ENCODE measurements at regions not wholly inside any gene's neighbourhood (a gene's known extent, or its start where the extent isn't known, plus 50 kb on each side); places are given as distances from the start of the nearest gene placed in this dataset.
"Not testable (repeated sequence)": the region's sequence is repeated elsewhere in the genome, so short reads cannot be mapped to it uniquely, and the experiment has no call there.

DNA sequence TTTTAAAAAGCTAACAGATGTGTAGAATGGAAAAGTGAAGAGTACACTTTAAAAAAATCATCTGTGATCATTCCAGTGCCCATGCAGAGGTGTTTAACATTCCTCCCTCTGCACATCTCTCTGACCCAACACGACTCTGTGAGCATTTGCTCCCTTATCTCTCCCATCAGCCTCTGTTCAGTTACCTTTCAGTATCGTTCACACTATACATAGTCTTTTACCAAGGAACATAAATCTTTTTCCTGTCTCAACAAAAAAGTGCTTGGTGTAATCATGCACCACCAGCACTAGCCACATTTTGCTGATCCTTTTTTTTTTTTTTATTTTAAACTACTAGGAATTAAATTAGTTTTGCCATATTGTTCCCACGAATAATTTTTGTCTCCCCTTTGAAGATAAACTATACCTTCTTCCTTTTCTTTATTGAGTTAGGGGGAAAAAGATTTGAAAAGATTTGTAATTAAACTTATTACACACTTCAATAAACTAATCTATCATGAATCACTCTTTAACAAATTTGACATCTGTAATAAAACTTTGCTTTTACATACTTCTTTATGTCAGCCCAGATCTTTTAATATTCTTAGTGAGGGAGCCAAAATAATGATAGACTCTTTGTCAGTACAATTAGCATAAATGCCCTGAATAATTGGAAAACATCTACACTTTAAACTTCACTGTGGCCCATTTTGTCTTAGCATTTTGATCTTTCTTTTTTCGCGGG is 489.8 kb upstream of the FANCL start:
- DNase-seq (ENCODE audit: low read depth in 2 of 2) = no peak

DNA sequence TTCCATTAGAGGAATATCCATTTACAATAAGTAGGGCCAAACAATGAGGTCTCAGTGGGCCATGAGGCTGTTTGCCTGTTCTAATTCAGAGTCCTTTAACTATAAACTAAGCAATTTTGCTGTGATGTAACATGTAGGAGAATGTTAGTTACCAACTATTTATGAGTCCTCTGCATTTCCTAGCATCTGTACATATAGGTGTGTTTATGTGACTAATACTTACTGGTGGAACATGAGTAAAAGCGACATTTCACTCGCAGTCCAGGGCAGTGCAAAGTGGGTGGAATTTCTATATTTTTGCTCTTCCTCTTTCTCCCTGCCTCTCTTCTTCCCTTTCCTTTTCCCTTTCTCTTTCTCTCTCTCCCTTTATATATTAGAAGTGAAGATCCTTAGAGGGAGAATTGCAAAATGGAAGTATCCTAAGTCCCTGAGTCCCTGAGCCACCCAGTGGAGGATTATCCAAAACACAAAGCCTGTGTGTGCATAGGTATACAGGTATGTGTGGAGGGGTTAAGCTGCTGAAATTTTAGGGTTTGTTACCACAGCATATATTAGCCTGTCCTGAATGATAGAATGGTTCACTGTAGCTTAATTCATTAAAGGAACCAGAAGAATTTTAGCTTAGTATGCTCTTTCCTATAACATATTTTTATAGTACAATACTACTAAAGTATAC is 487.0 kb upstream of the FANCL start:
- no peak for DNase-seq (ENCODE audit: low read depth in 2 of 2)

DNA sequence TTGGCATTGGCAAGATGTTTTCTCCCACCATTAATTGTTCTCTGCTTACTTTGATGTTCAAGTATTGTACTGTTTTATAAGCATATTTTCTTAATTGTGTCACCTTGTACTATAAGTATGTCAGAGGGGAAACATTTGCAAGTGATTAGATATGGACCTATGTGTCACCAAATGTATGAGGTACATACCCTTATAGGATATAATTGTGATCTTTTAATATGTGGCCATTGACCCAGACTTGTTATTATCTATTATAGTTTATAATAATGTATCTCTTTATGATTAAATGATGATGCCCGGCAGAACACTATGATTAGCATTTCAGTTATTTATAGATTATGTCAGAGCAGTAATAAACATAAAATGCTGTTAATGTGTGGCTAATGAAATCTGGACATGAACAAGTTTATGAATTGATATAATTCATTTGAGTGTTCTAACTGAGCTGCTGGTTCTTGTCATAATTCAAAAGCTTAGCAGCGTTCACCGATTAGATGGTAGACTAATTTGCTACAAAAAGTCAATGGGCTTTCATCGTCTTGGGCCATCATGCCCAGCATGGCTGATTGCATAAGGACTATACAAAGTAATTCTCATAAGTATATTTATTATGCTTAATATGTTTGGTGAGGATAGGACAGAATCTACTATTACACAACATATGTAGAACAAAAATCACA is 480.9 kb upstream of the FANCL start:
- no peak for DNase-seq (ENCODE audit: low read depth in 2 of 2)

DNA sequence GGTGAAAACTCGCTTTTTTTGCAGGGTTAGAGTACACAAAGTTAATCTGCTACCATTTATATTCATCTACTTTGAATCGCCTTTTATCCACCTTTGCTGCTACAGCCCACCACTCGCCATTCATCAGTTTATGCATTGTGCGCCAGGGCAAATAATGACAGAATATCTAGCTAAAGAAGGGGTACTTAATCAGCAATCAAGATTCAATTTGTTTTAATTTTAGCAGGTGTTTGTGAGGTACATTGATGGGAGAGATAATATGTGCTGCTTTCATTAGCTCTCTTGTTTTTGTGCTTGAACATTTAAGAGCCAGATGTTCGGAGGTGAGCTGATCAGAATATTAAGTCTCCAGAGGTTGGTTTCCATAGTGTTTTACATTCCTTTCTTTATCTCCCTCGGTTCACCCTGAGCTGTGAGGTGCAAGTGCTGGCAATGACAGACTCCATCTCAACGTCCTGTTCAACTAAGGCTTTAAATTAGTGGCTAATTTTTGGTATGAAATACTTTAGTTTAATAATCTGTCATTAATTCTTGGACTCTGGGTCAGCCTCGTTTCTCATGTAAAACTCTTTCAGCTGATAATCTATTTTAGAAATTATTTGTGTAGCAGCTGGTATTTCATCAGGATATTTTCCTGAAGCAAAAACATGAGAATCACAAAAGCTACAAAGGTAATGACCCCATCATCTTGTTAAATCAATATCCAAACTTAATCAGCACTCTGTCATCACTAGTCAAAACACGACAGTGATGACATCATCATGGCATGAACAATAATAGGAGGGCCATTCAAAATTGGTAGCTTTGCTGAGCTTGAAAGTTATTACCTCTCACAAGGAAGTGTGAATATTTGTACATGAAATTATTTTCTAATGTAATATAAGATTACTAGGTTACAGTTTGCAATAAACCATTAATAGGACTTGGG is 479.9 kb upstream of the FANCL start:
- DNase-seq (ENCODE audit: low read depth in 2 of 2) = no peak

DNA sequence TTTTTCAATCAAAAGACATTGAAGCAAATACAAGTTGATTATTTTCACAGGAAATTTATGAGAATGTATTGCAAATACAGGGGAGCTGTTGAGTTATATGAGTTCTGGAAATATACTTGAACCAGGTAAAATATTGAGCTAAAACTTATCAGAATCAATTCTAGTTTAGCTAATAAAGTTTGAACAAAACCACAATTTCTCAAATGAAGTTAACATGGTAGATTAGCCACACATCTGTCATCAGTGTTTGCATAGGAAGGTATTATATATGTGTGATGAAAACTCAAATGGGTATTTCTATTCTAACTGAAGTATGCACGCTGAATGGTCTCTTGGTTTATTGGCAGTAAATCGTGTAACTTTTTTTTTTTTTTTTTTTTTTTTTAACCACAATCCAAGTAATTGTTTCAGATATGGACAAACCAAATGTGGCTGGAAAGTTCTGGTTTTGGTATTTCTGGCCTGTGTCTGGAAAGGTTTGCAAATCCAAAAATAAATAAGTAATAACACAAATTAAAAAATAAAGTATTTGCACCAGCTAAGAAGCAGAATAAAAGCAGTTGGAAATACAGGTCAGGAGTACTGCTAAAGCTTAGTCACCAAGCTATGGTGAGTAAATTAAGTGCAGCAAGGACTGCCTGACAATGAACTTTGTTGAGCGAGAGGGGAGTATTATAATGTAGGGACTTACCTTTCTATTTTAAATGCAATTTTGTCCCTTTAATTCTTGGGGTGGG is 479.1 kb upstream of the FANCL start:
- no peak for DNase-seq (ENCODE audit: low read depth in 2 of 2)

DNA sequence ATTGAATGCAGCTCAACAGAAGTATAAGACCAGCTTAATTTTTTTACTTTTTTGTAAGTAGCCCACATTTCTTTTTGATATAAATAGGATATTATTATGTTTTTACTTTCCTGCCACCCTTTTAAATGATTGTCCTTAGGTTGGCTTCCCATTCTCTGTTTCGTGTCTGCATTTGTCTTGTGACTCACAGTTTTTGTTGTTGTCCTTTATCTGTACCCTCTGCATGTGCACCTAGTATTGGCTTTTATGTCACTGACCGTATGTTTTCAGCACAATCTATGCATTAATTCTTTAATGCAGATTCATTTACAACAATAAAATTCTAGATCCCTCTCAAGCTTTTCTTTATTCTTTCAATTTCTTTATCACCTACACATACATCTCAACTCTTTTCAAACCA is 474.2 kb upstream of the FANCL start:
- DNase-seq (ENCODE audit: low read depth in 2 of 2) = no peak

DNA sequence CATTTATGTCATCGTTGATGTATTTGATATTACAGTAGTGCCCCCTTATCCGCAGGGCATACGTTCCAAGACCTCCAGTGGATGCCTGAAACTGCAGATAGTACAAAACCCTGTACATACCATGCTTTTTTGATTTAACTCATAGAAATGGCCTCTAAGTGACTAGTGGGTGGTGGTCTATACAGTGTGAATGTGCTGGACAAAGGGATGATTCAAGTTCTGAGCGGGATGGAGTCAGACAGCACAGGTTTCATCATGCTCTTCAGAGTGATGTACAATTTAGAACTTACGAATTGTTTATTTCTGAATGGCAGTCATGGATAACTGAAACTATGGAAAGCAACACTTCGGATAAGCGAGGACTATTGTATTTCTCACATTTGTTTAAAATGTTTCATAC is 473.1 kb upstream of the FANCL start:
- DNase-seq (ENCODE audit: low read depth in 2 of 2) = no peak

DNA sequence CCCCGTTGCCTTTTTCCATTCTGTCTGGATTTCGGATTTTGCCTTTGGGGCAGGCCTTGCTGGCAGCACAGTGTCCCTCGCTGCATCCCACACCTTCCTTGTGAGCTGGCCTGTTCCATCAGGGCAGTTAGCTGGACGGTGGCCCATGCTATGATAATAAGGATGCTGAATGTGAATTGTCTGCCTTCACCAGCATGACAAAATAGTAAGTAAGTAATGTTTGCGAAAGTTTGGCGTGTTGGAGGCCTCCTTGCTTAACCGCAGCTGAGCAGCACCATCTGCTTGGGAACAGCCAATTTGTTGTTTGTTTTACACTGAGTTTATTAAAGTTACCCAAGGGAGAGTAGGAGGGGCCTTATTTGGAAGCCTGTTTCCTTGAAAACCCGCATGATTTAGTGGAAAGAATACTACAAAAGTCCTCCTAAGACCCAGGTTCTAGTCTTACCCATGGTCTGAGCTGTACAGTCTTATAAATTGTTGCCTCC is 469.7 kb upstream of the FANCL start:
- DNase-seq (ENCODE audit: low read depth in 2 of 2) = no peak

DNA sequence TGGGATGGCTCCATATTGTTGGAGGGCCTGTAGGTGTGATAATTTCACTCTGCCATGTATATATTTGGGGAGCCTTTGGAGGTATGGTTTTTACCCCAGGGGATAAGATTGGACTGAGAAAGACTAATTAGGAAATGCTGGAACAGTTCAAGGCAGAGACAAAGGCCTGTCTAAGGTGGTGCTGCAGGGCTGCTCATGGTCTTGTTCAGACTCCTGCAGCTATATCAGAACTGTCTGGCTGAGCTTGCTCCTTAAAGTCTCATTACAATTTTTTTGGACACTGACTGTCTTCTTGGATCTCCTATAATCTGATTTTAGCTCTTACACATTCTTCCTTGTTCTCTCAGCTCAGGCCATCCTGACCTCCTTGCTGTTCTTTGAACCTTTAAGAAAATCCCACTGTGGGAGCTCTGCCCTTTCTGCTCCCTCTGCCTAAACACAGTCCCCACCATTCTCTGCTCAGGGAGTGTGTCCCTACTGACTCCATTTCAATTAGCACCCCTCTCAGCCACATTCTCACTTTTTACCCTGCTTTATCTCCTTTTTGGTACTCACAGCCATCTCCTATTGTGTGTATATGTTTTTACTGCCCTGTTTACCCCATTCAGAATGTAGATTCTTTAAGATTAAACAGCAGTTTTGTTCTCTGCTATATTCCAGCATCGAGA is 468.7 kb upstream of the FANCL start:
- DNase-seq (ENCODE audit: low read depth in 2 of 2) = no peak

DNA sequence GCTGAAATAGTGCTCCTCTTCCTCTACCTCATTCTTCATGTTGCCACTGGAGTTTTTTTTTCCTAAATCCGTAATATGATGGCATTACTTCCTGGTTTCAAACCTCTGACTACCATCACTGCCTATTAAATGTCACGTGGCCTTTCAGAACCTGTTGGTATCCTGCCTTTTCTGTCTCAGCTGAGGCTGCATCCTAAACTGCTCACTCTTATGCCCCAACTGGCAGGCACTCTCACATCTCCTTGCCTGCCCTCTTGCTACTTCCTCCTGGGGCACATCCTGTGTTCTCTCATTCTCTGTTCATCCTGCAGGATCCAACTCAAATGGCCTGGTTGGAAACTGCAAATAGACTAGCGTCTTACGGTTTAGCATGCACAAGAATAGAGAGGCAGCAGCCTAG is 468.1 kb upstream of the FANCL start:
- no peak for DNase-seq (ENCODE audit: low read depth in 2 of 2)

DNA sequence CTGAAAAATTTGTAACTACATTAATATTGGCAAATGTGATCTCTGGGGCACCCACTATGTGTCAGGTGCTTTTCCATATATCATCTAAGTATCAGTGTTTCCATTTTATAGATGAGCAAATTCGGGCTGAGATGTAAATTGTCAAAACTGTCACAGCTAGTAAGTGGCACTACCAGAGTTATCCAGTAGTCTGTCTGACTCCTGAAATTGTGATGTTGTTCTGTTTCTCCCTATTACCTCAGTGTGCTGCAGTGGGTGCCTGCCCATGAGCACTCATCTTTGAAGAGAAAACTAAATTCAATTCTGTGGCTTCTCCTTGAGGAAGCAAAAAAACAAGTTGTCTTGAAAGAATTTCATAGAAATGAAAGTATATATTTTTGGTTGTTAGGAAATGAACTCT is 467.4 kb upstream of the FANCL start:
- no peak for DNase-seq (ENCODE audit: low read depth in 2 of 2)

DNA sequence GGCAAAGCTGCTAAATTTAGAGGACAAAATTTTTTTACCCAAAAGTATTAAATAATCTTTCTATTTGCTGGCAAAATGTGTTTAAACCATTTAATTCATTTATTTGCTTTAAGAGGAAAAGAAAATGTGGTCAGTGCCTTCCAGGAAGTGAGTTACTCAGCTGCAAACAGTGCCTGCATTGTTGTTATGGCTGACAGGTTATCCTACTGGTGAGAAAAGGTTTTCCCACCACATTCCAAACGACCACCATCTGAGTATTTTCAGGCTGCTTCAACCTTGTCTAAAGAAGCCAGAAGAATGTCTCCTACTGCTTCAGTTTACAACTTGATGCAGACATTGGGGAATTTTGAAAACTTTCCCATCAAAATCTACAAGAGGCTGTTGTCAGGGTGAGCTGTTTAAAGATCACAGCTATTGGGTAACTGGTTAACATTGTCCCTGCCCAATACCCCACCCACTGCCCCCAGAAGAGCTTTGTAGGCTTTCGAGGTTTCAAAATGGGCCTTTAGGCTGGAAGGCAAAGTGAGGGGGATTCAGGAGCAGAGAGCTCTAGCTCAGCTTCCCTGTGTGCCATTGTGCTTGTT is 461.3 kb upstream of the FANCL start:
- no peak for DNase-seq (ENCODE audit: low read depth in 2 of 2)

DNA sequence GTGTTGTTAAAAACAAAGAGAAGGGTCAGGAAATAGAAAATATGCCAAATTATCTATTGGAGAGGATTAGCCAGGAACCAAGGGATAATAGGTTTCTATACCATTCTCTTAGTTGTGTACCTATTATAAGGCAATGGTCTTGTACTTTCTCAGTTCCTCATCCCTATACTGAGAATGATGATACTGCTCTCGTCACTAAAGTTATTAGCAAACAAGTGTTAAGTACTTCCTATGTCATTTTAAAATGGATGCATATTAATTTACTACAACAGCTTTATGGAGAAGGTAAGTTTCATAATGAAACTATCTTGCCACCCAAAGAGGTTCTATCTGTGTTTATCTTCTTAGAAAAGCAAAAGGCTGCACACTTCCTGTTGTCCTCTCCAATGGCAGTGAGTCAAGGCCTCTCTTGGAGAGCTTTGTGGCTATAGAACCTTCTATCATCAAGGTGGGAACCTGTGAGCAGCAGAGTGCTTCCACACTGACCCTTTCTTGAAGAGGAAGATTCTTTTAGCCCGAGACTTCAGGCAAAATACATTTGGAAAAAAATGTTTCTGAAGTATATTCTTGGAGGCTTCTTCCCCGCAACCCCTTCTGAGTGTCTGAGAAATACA is 460.7 kb upstream of the FANCL start:
- DNase-seq (ENCODE audit: low read depth in 2 of 2) = no peak

DNA sequence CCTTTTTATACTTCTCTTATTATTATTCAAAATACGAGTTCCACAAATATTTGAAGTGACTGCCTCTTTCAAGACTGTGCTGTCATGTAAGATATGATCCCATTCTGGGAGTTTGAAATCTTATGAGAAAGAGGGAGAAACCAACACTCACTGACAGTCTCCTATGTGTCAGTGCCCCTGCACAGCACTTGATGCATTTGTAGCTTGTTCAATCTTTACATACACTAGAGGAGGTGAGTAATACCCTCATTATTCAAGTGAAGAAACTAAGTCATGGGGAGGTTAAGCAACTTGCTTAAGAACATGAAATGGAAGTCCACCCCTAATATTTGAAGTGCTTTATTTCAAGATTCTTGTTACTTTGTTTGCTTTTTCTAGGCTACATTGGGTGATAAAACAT is 459.5 kb upstream of the FANCL start:
- no peak for DNase-seq (ENCODE audit: low read depth in 2 of 2)

DNA sequence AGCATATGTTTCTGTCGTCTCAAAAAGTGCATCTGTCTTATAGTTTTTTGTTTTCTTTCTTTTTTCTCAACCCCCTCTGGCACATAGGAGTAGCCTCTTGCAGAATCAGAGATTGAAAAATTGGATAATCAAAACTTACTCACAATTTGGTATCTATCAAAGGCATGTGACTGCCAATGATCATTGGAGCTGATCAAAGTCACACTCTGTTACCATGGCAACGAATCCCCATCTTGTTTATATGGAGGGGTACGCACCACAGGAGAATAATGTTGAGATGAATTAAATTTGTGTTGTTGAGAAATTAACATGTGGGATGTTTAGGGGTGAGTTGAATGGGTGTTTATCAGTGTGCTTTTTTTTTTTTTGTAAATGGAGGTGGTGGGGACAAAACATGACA is 458.3 kb upstream of the FANCL start:
- no peak for DNase-seq (ENCODE audit: low read depth in 2 of 2)

DNA sequence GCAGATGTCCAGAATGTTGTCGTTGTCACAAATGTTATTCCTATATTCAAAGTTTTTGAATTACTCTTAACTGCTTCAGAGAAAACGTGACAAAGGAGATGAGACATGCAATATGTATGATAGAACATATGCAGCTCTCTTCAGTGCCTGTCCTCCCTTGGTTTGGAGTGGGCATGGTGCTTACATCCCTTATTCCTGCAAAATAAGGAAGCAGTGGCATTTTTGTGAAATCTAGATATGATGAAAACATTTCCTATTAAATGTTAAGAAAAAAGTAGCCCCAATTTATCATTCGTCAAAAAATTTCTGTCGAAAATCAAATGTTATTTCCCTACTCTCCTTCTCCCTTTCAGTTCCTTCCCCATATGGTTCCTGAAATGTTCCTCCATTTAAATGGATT is 457.5 kb upstream of the FANCL start:
- no peak for DNase-seq (ENCODE audit: low read depth in 2 of 2)

DNA sequence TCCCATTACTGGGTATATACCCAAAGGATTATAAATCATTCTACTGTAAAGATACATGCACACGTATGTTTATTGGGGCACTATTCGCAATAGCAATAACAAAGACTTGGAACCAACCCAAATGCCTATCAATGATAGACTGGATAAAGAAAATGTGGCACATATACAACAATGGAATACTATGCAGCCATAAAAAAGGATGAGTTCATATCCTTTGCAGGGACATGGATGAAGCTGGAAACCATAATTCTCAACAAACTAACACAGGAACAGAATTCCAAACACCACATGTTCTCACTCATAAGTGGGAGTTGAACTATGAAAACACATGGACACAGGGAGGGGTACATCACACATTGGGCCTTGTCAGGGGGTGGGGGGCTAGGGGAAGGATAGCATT is 453.0 kb upstream of the FANCL start:
- not testable (repeated sequence) for DNase-seq (ENCODE audit: low read depth in 2 of 2)

DNA sequence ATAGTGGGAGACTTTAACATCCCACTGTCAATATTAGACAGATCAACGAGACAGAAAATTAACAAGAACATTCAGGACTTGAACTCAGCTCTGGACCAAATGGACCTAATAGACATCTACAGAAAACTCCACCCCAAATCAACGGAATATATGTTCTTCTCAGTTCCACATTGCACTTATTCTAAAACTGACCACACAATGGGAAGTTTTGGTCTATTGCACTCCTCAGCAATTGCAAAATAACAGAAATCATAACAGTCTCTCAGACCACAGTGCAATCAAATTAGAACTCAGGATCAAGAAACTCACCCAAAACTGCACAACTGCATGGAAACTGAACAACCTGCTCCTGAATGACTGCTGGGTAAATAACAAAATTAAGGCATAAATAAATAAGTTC is 449.9 kb upstream of the FANCL start:
- not testable (repeated sequence) for DNase-seq (ENCODE audit: low read depth in 2 of 2)

DNA sequence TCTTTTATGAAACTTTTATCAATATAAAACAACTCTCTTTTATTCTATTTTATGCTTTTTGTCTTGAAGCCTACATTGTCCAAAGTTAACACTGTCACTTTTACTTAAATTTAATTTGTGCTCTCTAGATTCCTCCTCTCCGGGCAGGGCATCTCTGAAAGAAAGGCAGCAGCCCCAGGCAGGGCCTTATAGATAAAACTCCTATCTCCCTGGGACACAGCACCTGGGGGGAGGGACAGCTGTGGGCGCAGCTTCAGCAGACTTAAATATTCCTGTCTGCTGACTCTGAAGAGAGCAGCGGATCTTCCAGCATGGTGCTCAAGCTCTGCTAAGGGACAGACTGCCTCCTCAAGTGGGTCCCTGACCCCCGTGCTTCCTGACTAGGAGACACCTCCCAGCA is 447.7 kb upstream of the FANCL start:
- DNase-seq (ENCODE audit: low read depth in 2 of 2) = no peak

DNA sequence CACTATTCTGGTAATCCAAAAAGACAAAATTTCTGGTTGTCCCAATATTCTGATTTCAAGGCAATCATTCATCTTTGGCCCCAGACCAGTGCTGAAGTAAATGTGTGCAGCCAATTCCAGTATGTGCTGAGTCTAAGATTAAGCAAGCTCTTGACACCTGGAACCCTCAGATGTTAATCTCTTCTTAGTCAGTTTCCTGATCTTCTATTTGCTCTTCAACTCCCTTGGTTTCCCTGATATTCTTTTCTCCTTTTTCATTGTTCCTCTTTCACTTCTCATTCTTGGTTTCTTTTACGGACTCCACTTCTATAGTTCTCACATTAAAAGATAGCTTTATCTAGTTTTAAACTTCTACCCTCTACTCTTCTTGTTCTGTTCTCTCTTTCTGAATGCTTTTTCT is 445.7 kb upstream of the FANCL start:
- no peak for DNase-seq (ENCODE audit: low read depth in 2 of 2)
